ENCODE measurements at regions not wholly inside any gene's neighbourhood (a gene's known extent, or its start where the extent isn't known, plus 50 kb on each side); places are given as distances from the start of the nearest gene placed in this dataset.

DNA sequence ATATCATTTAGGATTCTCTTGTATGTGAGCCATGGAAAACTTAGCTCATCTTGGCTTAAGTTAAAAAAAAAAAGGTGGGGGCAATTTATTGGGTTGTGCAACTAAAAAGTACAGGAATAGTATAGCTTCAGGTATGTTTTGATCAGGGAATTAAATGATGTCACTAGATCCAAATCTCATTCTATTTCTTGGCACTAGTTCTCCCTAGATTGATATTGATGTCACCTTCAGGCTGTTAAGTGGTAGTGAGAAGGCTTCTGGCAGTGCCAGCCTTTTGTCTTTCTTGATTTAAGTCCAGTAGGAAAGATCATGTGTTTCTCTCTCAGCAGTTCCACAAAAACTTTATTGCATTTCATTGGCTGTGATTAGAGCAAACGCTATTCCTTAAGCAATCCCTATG, 65.0 kb upstream of the ZBED5 start:
- no peak for DNase-seq

DNA sequence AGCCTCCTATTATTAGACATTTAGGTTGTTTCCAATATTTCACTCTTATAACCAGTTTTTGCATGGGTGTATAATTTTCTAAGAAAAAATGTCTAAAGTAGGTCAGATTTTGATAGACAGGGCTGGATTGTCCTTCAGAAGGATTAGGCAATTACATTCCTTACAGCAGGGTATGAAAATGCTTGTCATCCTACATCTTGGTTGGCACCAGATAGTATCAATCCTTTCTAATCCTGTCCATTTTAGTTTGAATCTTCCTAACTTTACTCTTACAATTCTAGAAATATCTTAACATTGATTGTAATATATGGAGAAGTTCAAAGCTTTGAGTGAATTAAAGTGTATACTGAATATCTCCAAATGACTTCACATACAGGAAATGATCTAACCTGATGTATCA, 63.0 kb upstream of the ZBED5 start:
- no peak for DNase-seq

DNA sequence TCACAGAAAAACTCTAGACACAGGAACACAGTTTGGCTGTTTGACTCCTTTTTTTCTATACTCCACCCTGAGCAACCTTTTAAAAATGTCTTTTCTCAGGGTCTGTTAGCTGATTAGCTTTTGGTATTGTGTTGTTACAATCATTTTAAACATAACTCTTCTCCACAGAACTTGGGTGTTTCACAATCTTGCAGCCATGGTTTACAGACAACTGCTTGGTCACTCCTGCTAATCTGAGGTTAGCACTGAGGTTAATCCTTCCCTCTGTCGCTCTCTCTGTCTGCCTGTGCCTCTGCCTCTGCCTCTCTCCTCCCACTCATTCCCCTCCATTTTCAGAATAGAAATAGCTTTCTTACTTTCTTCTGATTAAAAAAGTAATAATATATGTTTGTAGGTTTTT, 62.4 kb upstream of the ZBED5 start:
- DNase-seq: no peak

GRCh38 chr11:10918698-10919097, 60.8 kb upstream of the ZBED5 start:
- no peak for DNase-seq

- no peak for DNase-seq
Observed at GRCh38 chr11:10918275-10918674, 60.4 kb upstream of the ZBED5 start.

- DNase-seq: no peak
Observed at GRCh38 chr11:10917802-10918201, 59.9 kb upstream of the ZBED5 start.

GRCh38 chr11:10916665-10917064, 58.8 kb upstream of the ZBED5 start:
- no peak for DNase-seq

DNA sequence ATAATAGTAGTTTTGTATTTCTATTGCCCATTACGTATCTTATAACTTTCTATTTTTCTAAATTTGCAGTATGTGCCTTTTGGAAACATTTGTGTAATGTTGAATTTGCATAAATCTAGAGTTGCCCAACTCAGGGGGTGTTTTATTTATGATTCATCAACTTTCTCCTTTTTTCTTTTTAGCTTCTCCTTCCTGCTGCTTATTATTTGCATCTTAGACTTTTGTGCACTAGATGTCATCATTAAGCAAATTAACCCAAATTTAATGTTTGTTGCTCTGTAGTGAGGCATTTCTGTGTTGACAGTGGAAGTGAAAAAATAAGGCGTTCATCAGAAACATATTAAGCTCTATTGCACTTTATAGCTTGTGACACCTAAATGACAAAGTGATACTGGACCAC, 56.2 kb upstream of the ZBED5 start:
- no peak for DNase-seq

DNA sequence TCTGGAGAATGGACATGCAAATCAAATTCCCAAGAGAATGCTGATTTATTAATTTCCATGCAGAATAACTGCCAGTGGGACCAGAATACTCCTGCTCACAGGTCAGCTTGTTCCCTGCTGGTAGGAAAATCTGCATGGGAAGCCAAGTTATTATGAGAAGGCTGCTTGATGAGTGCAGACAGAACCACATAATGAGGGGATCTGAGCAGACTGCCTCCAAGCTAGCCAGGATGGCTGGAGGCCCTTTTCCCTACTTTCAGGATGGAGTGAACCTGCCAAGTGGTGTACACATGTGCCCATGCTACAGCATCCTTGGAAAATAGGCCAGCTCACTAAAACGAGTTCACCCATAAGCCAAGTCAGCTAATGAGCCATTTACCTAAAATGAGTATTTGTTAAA, 55.2 kb upstream of the ZBED5 start:
- DNase-seq: no peak

GRCh38 chr11:10911907-10912306, 54.1 kb upstream of the ZBED5 start:
- no peak for DNase-seq

DNA sequence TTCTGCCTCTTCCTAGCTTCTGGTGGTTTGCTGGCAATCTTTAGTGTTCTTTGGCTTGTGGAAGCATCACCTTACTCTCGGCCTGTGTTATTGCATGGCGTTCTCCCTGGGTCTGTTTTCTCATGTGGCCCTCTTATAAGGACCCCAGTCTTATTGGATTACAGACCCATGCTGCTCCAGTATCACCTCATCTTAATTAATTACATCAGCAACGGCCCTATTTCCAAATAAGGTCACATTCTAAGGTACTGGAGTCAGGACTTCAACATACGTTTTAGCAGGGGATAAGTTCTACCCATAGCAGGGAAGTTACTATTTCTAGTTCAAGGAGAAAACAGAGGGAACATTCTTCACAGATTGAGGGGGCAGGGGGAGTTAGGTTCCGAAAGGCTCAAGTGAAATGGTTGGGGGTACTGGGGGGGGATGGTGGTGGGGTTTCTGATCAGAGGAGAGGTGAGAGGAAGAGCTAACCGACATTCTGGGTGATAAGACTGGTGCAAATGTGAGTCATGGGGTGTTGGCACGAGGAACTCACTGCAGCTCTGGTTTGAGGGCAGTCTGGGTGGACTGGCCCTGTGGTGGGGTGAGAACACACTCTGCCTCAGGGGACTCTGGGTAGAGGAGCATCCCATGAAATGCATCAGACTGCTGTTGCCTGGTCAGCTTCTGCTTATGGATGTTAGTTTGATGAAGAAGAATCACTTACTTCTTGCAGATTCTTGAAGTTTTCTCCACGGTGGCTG, 51.5 kb upstream of the ZBED5 start:
- DNase-seq: no peak

DNA sequence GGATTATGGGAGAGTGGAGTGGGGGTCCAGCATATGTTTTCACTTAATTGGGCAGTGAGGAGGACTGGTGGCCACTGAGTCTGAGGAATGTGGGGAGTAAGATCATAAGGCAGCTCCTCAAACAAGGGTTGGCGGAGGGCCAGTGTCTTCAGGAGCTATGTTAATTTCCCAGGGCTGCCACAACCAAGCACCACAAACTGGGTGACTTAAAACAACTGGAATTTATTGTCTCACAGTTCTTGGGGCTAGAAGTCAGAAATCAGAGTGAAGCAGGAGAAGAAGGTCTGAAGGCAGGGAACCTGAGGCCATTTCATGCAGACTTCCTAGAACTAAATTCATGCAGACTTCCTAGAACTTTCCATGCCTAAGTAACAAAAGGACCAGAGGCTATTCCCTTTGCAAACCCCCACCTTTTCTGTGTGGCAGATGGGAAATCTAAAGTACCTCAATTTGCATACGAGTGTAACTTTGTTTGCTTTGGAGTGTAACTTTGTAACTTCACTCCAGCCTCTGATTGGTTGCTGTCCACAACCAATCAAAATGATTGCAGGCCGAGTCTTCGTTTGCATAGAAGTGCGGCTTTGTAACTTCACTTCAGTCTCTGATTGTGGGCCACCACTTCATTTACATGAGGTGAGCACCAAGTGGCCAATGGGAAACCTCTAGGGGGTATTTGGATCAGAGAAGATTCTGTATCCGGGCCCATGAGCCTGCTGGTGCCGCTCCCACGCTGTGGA, 50.5 kb upstream of the ZBED5 start:
- no peak for DNase-seq

All from hippocampal formation (tissue), 2 donors.